ENCODE measurements at regions not wholly inside any gene's neighbourhood (a gene's known extent, or its start where the extent isn't known, plus 50 kb on each side); places are given as distances from the start of the nearest gene placed in this dataset.
"Not testable (repeated sequence)": the region's sequence is repeated elsewhere in the genome, so short reads cannot be mapped to it uniquely, and the experiment has no call there.

- H3K4me2 ChIP-seq (ENCODE audit: unreplicated experiment), result no peak overlapping the region
- in situ Hi-C loops (cut with MboI), result no loop called here
- 13 to 24% methylated on average over 5 of the region's 5 CpGs for WGBS, 2 experiments (ENCODE audit: low coverage in 1 of 2, low lambda C conversion rate in 2 of 2, missing lambda C conversion rate in 2 of 2)
These were observed 345.0 kb downstream of the TMEM38B start for GRCh38 chr9:106039151-106039935.

GRCh38 chr9:106041920-106042319 is 347.6 kb downstream of the TMEM38B start:
- H3K79me2 ChIP-seq (ENCODE audit: insufficient read depth); in situ Hi-C loops (cut with MboI); H3K4me3 ChIP-seq; H4K20me1 ChIP-seq (ENCODE audit: insufficient read depth); H2AFZ ChIP-seq; H3K4me1 ChIP-seq (ENCODE audit: insufficient read depth); H3K27me3 ChIP-seq (replicated peaks; ENCODE audit: insufficient read depth); H3K9me3 ChIP-seq (ENCODE audit: low read depth); DNase-seq; H3K36me3 ChIP-seq (ENCODE audit: low read depth); H3K9me2 ChIP-seq (ENCODE audit: insufficient read depth); H3K27ac ChIP-seq; H3K4me2 ChIP-seq (ENCODE audit: unreplicated experiment); H3F3A ChIP-seq (ENCODE audit: insufficient read depth); H3K9ac ChIP-seq: not testable (repeated sequence)
- 19 to 45% methylated on average over 1 of the region's 1 CpG for WGBS, 2 experiments (ENCODE audit: low coverage in 1 of 2, low lambda C conversion rate in 2 of 2, missing lambda C conversion rate in 2 of 2)

More at GRCh38 chr9:106039151-106039935, 345.0 kb downstream of the TMEM38B start:
- H3K9ac ChIP-seq, result no peak overlapping the region
- no peaks in the 10 kb centered on the region for H3K27me3 ChIP-seq (replicated peaks; ENCODE audit: insufficient read depth)
- no peak overlapping the region for H2AFZ ChIP-seq
- H3K9me3 ChIP-seq (ENCODE audit: low read depth), result no peaks in the 10 kb centered on the region
- no peaks in the 10 kb centered on the region for H3K79me2 ChIP-seq (ENCODE audit: insufficient read depth)
- H3K36me3 ChIP-seq (ENCODE audit: low read depth), result no peaks in the 10 kb centered on the region
- H3F3A ChIP-seq (ENCODE audit: insufficient read depth), result no peaks in the 10 kb centered on the region
- TF ChIP-seq EZH2phosphoT487 (IDR thresholded peaks at IDR 0.05; ENCODE audit: insufficient read depth, low read depth), result no peak
- no peak for TF ChIP-seq EZH2 (IDR thresholded peaks at IDR 0.05; ENCODE audit: insufficient read depth, poor library complexity, severe bottlenecking)
- H3K4me3 ChIP-seq, result no peak overlapping the region
- H4K20me1 ChIP-seq (ENCODE audit: insufficient read depth), result no peaks in the 10 kb centered on the region
- DNase-seq, result no peak
- no peaks in the 10 kb centered on the region for H3K9me2 ChIP-seq (ENCODE audit: insufficient read depth)
- no peaks in the 10 kb centered on the region for H3K4me1 ChIP-seq (ENCODE audit: insufficient read depth)
- no peak overlapping the region for H3K27ac ChIP-seq

GRCh38 chr9:106051545-106051944 is 357.2 kb downstream of the TMEM38B start:
- Histone ChIP-seq H3K27ac (no peak overlapping the region), H3K9me2 (ENCODE audit: insufficient read depth) (no peaks in the 10 kb centered on the region), H4K20me1 (ENCODE audit: insufficient read depth) (no peaks in the 10 kb centered on the region), H3K9ac (no peak overlapping the region), H3K36me3 (ENCODE audit: low read depth) (no peaks in the 10 kb centered on the region), H3K4me3 (no peak overlapping the region), H3K79me2 (ENCODE audit: insufficient read depth) (no peaks in the 10 kb centered on the region), H3K27me3 (replicated peaks; ENCODE audit: insufficient read depth) (no peaks in the 10 kb centered on the region), H3K4me2 (ENCODE audit: unreplicated experiment) (no peak overlapping the region), H3K4me1 (ENCODE audit: insufficient read depth) (no peaks in the 10 kb centered on the region), H3K9me3 (ENCODE audit: low read depth) (no peaks in the 10 kb centered on the region), H3F3A (ENCODE audit: insufficient read depth) (no peaks in the 10 kb centered on the region), H2AFZ (no peak overlapping the region)
- DNase-seq, result no peak
- whole genome bisulfite sequencing, 2 experiments (ENCODE audit: low coverage in 1 of 2, low lambda C conversion rate in 2 of 2, missing lambda C conversion rate in 2 of 2), result 17% methylated on average over 3 of the region's 3 CpGs
- in situ Hi-C loops (cut with MboI), result no loop called here
- no peak for TF ChIP-seq EZH2phosphoT487 (IDR thresholded peaks at IDR 0.05; ENCODE audit: insufficient read depth, low read depth)
- TF ChIP-seq EZH2 (IDR thresholded peaks at IDR 0.05; ENCODE audit: insufficient read depth, poor library complexity, severe bottlenecking), result no peak

GRCh38 chr9:106052166-106052565 is 357.8 kb downstream of the TMEM38B start:
- Histone ChIP-seq H4K20me1 (ENCODE audit: insufficient read depth) (no peaks in the 10 kb centered on the region), H3K4me1 (ENCODE audit: insufficient read depth) (no peaks in the 10 kb centered on the region), H3K27me3 (replicated peaks; ENCODE audit: insufficient read depth) (no peaks in the 10 kb centered on the region), H3K9me3 (ENCODE audit: low read depth) (no peaks in the 10 kb centered on the region), H3K36me3 (ENCODE audit: low read depth) (no peaks in the 10 kb centered on the region), H3K4me2 (ENCODE audit: unreplicated experiment) (no peak overlapping the region), H3K4me3 (no peak overlapping the region), H3K27ac (no peak overlapping the region), H3K9me2 (ENCODE audit: insufficient read depth) (no peaks in the 10 kb centered on the region), H3K79me2 (ENCODE audit: insufficient read depth) (no peaks in the 10 kb centered on the region), H2AFZ (no peak overlapping the region), H3K9ac (no peak overlapping the region), H3F3A (ENCODE audit: insufficient read depth) (no peaks in the 10 kb centered on the region)
- DNase-seq, result no peak
- no peak for TF ChIP-seq EZH2 (IDR thresholded peaks at IDR 0.05; ENCODE audit: insufficient read depth, poor library complexity, severe bottlenecking)
- no peak for TF ChIP-seq EZH2phosphoT487 (IDR thresholded peaks at IDR 0.05; ENCODE audit: insufficient read depth, low read depth)
- WGBS, 2 experiments (ENCODE audit: low coverage in 1 of 2, low lambda C conversion rate in 2 of 2, missing lambda C conversion rate in 2 of 2), result 12 to 15% methylated on average over 2 of the region's 2 CpGs
- in situ Hi-C loops (cut with MboI), result no loop called here

- TF ChIP-seq EZH2phosphoT487 (IDR thresholded peaks at IDR 0.05; ENCODE audit: insufficient read depth, low read depth) (no peak), EZH2 (IDR thresholded peaks at IDR 0.05; ENCODE audit: insufficient read depth, poor library complexity, severe bottlenecking) (no peak)
- H3K4me3 ChIP-seq, result no peak overlapping the region
- H3K27ac ChIP-seq, result no peak overlapping the region
- H3K36me3 ChIP-seq (ENCODE audit: low read depth), result no peaks in the 10 kb centered on the region
- H4K20me1 ChIP-seq (ENCODE audit: insufficient read depth), result no peaks in the 10 kb centered on the region
- H3K9ac ChIP-seq, result no peak overlapping the region
- H2AFZ ChIP-seq, result no peak overlapping the region
- no peaks in the 10 kb centered on the region for H3K79me2 ChIP-seq (ENCODE audit: insufficient read depth)
- DNase-seq, result no peak
- in situ Hi-C loops (cut with MboI), result no loop called here
- H3F3A ChIP-seq (ENCODE audit: insufficient read depth), result no peaks in the 10 kb centered on the region
- WGBS, 2 experiments (ENCODE audit: low coverage in 1 of 2, low lambda C conversion rate in 2 of 2, missing lambda C conversion rate in 2 of 2), result 0 to 4% methylated on average over 2 of the region's 2 CpGs
- H3K4me1 ChIP-seq (ENCODE audit: insufficient read depth), result no peaks in the 10 kb centered on the region
- no peaks in the 10 kb centered on the region for H3K9me2 ChIP-seq (ENCODE audit: insufficient read depth)
- no peaks in the 10 kb centered on the region for H3K27me3 ChIP-seq (replicated peaks; ENCODE audit: insufficient read depth)
- no peak overlapping the region for H3K4me2 ChIP-seq (ENCODE audit: unreplicated experiment)
- no peaks in the 10 kb centered on the region for H3K9me3 ChIP-seq (ENCODE audit: low read depth)
These were observed 358.4 kb downstream of the TMEM38B start for GRCh38 chr9:106052735-106053134.
